DND-41 (cell line): ENCODE measurements at regions not wholly inside any gene's neighbourhood (a gene's known extent, or its start where the extent isn't known, plus 50 kb on each side); places are given as distances from the start of the nearest gene placed in this dataset.

Source experiments
- EZH2 ChIP-seq: IDR thresholded peaks from 3 replicates; pipeline ENCODE4 v1.6.1; 2012; ENCODE audit warnings: borderline replicate concordance, low read depth, mild to moderate bottlenecking, moderate library complexity, low read length, inconsistent platforms; ENCODE audit not compliant: severe bottlenecking
- TF ChIP-seq, protein P1 (sequence below): IDR thresholded peaks from 2 replicates; pipeline ENCODE4 v1.5.1; 2012; ENCODE audit warnings: borderline replicate concordance, low read length, moderate library complexity, mild to moderate bottlenecking; ENCODE audit not compliant: poor library complexity, severe bottlenecking; ENCODE audit errors: extremely low read depth

DNA sequence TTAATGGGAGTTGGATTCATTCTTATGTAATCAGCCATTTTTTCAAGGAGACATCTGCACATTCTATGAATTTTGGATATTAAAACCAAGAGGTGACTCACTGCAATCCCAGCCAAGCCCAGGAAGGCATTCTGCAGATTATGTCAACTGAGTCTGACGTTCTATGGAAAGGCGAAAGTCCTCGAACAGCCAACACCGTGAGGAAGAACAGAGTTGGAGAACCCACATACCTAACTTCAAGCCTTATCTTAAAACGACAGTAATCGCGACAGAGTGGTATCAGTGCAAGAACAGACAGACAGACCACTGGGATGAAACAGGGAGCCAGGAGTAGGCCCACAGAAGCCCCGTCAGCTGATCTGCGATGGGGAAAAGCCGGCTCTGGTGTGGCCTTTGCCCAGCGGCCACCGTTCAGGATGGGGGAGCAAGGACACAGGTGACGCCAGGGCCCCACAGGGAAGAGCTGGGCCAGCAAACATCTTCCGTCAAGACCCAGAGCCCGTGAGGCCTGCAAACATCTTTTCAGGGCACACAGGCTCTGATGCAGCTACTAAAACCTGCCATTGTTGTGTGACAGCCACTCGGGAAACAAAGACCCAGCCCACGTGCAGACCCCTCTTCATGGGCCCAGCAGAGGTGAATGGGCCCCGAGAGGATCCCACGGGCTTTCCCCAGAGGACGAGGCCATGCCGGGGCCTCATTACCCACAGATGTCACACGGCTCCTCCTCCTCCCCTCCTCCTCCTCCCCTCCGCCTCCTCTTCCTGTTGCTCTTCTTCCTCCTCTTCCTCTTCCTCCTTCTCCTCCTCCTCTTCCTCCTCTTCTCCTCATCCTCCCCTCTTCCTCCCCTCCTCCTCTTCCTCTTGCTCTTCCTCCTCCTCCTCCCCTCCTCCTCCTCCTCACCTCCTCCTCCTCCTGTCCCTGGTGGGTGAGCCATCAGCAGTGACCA is 277.6 kb downstream of the ADGRD1 start:
- TF ChIP-seq, protein P1, sequence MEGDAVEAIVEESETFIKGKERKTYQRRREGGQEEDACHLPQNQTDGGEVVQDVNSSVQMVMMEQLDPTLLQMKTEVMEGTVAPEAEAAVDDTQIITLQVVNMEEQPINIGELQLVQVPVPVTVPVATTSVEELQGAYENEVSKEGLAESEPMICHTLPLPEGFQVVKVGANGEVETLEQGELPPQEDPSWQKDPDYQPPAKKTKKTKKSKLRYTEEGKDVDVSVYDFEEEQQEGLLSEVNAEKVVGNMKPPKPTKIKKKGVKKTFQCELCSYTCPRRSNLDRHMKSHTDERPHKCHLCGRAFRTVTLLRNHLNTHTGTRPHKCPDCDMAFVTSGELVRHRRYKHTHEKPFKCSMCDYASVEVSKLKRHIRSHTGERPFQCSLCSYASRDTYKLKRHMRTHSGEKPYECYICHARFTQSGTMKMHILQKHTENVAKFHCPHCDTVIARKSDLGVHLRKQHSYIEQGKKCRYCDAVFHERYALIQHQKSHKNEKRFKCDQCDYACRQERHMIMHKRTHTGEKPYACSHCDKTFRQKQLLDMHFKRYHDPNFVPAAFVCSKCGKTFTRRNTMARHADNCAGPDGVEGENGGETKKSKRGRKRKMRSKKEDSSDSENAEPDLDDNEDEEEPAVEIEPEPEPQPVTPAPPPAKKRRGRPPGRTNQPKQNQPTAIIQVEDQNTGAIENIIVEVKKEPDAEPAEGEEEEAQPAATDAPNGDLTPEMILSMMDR = no peak
- no peak for TF ChIP-seq EZH2
